GM21723 (cell line): ENCODE measurements at regions not wholly inside any gene's neighbourhood (a gene's known extent, or its start where the extent isn't known, plus 50 kb on each side); places are given as distances from the start of the nearest gene placed in this dataset.

Experiments
- ATAC-seq: cut with Tn5 transposase; IDR thresholded peaks from one replicate; pipeline ENCODE4 v1.9.1; 2021; ENCODE audit warnings: mild to moderate bottlenecking, moderate library complexity; ENCODE audit not compliant: unreplicated experiment

- ATAC-seq = peak; percentile 37
Measured at GRCh38 chr13:73767191-73767741, 366.9 kb downstream of the KLF12 start.

GRCh38 chr13:73765651-73766384 lies 368.4 kb downstream of the KLF12 start:
- peak; percentile 56 for ATAC-seq

GRCh38 chr13:73759434-73759833 lies 374.8 kb downstream of the KLF12 start:
- ATAC-seq = no peak

- ATAC-seq = no peak
Measured at GRCh38 chr13:73757481-73758233, 376.5 kb downstream of the KLF12 start.

- ATAC-seq = peak; percentile 81
Measured at GRCh38 chr13:73754727-73755292, 379.4 kb downstream of the KLF12 start.

GRCh38 chr13:73754241-73754640 lies 380.0 kb downstream of the KLF12 start:
- ATAC-seq = no peak

GRCh38 chr13:73751290-73751689 lies 382.9 kb downstream of the KLF12 start:
- ATAC-seq = no peak

GRCh38 chr13:73748404-73748803 lies 385.8 kb downstream of the KLF12 start:
- ATAC-seq = no peak

- ATAC-seq = no peak
Measured at GRCh38 chr13:73745190-73745589, 389.0 kb downstream of the KLF12 start.

- ATAC-seq = no peak
Measured at GRCh38 chr13:73742982-73743381, 391.2 kb downstream of the KLF12 start.

GRCh38 chr13:73741742-73742141 lies 392.5 kb downstream of the KLF12 start:
- no peak for ATAC-seq

- ATAC-seq = no peak
Measured at GRCh38 chr13:73741111-73741510, 393.1 kb downstream of the KLF12 start.

GRCh38 chr13:73740666-73741065 lies 393.5 kb downstream of the KLF12 start:
- ATAC-seq = no peak

- no peak for ATAC-seq
Measured at GRCh38 chr13:73739394-73739793, 394.8 kb downstream of the KLF12 start.

GRCh38 chr13:73738626-73739025 lies 395.6 kb downstream of the KLF12 start:
- ATAC-seq = no peak

- ATAC-seq = no peak
Measured at GRCh38 chr13:73737214-73737613, 397.0 kb downstream of the KLF12 start.

GRCh38 chr13:73733706-73734105 lies 400.5 kb downstream of the KLF12 start:
- ATAC-seq = no peak

GRCh38 chr13:73732350-73732749 lies 401.9 kb downstream of the KLF12 start:
- ATAC-seq = no peak

GRCh38 chr13:73731564-73731963 lies 402.6 kb downstream of the KLF12 start:
- ATAC-seq = no peak

GRCh38 chr13:73730014-73730413 lies 404.2 kb downstream of the KLF12 start:
- ATAC-seq = no peak

GRCh38 chr13:73729046-73729445 lies 405.2 kb downstream of the KLF12 start:
- ATAC-seq = no peak

GRCh38 chr13:73722120-73722519 lies 412.1 kb downstream of the KLF12 start:
- peak; percentile 85 for ATAC-seq
